HCT116 (cell line): ENCODE measurements at regions not wholly inside any gene's neighbourhood (a gene's known extent, or its start where the extent isn't known, plus 50 kb on each side); places are given as distances from the start of the nearest gene placed in this dataset.

Experiments used
- ATAC-seq: fragments of 200-7000 bp; cut with Tn5 transposase; 2 replicates; pipeline ENCODE4 v1.9.1; 2020; ENCODE audit warnings: mild to moderate bottlenecking, moderate library complexity
- BruUV-seq: library from RNA; stranded (reverse); fragments of 400-500 nt; replicated peaks from 2 replicates; lab custom pipeline; 2021; lab: Mats Ljungman, UMichigan
- CTCF ChIA-PET: fragments of 300-600 bp; sonication (Branson Sonifier 250); formaldehyde crosslinking; loops from one replicate; lab custom pipeline; 2021; ENCODE audit warnings: antibody characterized with exemption; lab: Charles Lee
- POLR2A ChIA-PET: fragments of 300-600, 350-600 bp; sonication (Branson Sonifier 250); formaldehyde crosslinking; loops from one replicate; lab custom pipeline; 2021; ENCODE audit warnings: antibody characterized with exemption; lab: Charles Lee
- RAD21 ChIA-PET, 2 experiments: fragments of 300-600 bp; sonication (Branson Sonifier 250); formaldehyde crosslinking; loops; one replicate each; lab custom pipeline; 2023; ENCODE audit warnings: low total read pairs in 2 of 2; ENCODE audit not compliant: uncharacterized antibody in 2 of 2, unreplicated experiment in 2 of 2, low non-redundant PET in 1 of 2; lab: Charles Lee
- DNase-seq: peaks from one replicate; pipeline ENCODE4 v3.0.0-alpha.2; 2010; ENCODE audit warnings: low read depth, low spot score
- H2AFZ ChIP-seq: fragments of 200-600 bp; shearing (Covaris generic), sonication (generic); 2 replicates; pipeline ENCODE4 v1.6.1; 2017; ENCODE audit warnings: low read depth, mixed run types, mixed read lengths, antibody characterized with exemption, low read length; ENCODE audit not compliant: poor library complexity, severe bottlenecking
- H3K27ac ChIP-seq: 2 replicates; pipeline ENCODE4 v1.5.1; 2012; ENCODE audit warnings: low read depth, low read length
- H3K27me3 ChIP-seq: fragments of 200-600 bp; sonication (generic); 2 replicates; pipeline ENCODE4 v1.6.1; 2016; ENCODE audit warnings: mixed run types, low read length, mixed read lengths; ENCODE audit not compliant: insufficient read depth
- H3K36me3 ChIP-seq, 2 experiments: fragments of 200-500 bp in 1 of 2; fragments of 200-600 bp in 1 of 2; sonication (Bioruptor generic) in 1 of 2; sonication (generic) in 1 of 2; 2 replicates each; pipeline versions ENCODE4 v1.5.1 to v1.6.1; 2014 to 2016; ENCODE audit warnings: low read length in 2 of 2, inconsistent platforms in 1 of 2, mixed read lengths in 1 of 2, mixed run types in 1 of 2; ENCODE audit not compliant: insufficient read depth in 2 of 2, control insufficient read depth in 1 of 2
- H3K4me1 ChIP-seq, 2 experiments: fragments of 200-600 bp in 1 of 2; sonication (generic) in 1 of 2; 2 replicates each; pipeline versions ENCODE4 v1.5.1 to v1.6.1; 2012 to 2017; ENCODE audit warnings: low read length in 2 of 2, inconsistent platforms in 1 of 2, mild to moderate bottlenecking in 1 of 2, mixed read lengths in 1 of 2, mixed run types in 1 of 2, moderate library complexity in 1 of 2; ENCODE audit not compliant: insufficient read depth in 2 of 2, control insufficient read depth in 1 of 2
- H3K4me2 ChIP-seq: fragments of 200-600 bp; sonication (generic); 2 replicates; pipeline ENCODE4 v1.6.1; 2017; ENCODE audit warnings: mixed run types, low read length, mixed read lengths
- H3K4me3 ChIP-seq, 2 experiments: fragments of 200-600 bp in 1 of 2; sonication (generic) in 1 of 2; replicated peaks in 1 of 2; 2 replicates each; pipeline ENCODE4 v1.5.1; 2011 to 2016; ENCODE audit warnings: low read length in 2 of 2, control low read depth in 1 of 2, low read depth in 1 of 2, mild to moderate bottlenecking in 1 of 2, mixed read lengths in 1 of 2, mixed run types in 1 of 2
- H3K79me2 ChIP-seq: fragments of 200-600 bp; sonication (generic); 2 replicates; pipeline ENCODE4 v1.6.1; 2017; ENCODE audit warnings: mild to moderate bottlenecking, mixed run types, low read length, moderate library complexity, mixed read lengths; ENCODE audit not compliant: insufficient read depth
- H3K9ac ChIP-seq: fragments of 200-600 bp; sonication (generic); 2 replicates; pipeline ENCODE4 v1.6.1; 2016; ENCODE audit warnings: low read length, mixed read lengths
- H3K9me2 ChIP-seq: fragments of 200-600 bp; sonication (generic), shearing (Covaris generic); 2 replicates; pipeline ENCODE4 v1.6.1; 2017; ENCODE audit warnings: mixed run types, mild to moderate bottlenecking, moderate library complexity; ENCODE audit not compliant: insufficient read depth
- H3K9me3 ChIP-seq, 2 experiments: fragments of 200-500 bp in 1 of 2; fragments of 200-600 bp in 1 of 2; sonication (Bioruptor generic) in 1 of 2; sonication (generic) in 1 of 2; 2 replicates each; pipeline ENCODE4 v1.6.1; 2014 to 2017; ENCODE audit warnings: low read length in 2 of 2, mixed read lengths in 2 of 2, inconsistent platforms in 1 of 2, low read depth in 1 of 2, mild to moderate bottlenecking in 1 of 2, mixed run types in 1 of 2, moderate library complexity in 1 of 2; ENCODE audit not compliant: control insufficient read depth in 1 of 2, insufficient read depth in 1 of 2
- H4K20me1 ChIP-seq: fragments of 200-600 bp; sonication (generic), shearing (Covaris generic); 2 replicates; pipeline ENCODE4 v1.6.1; 2017; ENCODE audit warnings: mixed run types, mild to moderate bottlenecking, moderate library complexity; ENCODE audit not compliant: insufficient read depth
- ATF3 ChIP-seq: IDR thresholded peaks from 2 replicates; pipeline ENCODE4 v1.6.1; 2012
- CTCF ChIP-seq, 3 experiments: fragments of 200-600 bp in 1 of 3; sonication (generic) in 1 of 3; IDR thresholded peaks in 2 of 3; conservative IDR thresholded peaks in 1 of 3; 2 replicates each; pipeline ENCODE4 v1.5.1; 2012 to 2017; ENCODE audit warnings: low read depth in 2 of 3, low read length in 2 of 3, antibody characterized with exemption in 1 of 3, borderline replicate concordance in 1 of 3, control low read depth in 1 of 3, mild to moderate bottlenecking in 1 of 3, mixed read lengths in 1 of 3, mixed run types in 1 of 3, moderate library complexity in 1 of 3; ENCODE audit not compliant: insufficient read depth in 1 of 3
- EGR1 ChIP-seq: IDR thresholded peaks from 2 replicates; pipeline ENCODE4 v1.6.1; 2012; ENCODE audit warnings: low read depth
- ELF1 ChIP-seq: IDR thresholded peaks from 2 replicates; pipeline ENCODE4 v1.6.1; 2012; ENCODE audit warnings: low read depth, borderline replicate concordance
- EZH2 ChIP-seq: fragments of 200-600 bp; sonication (generic); IDR thresholded peaks from 2 replicates; pipeline ENCODE4 v1.6.1; 2017; ENCODE audit warnings: antibody characterized with exemption, mixed run types
- EZH2phosphoT487 ChIP-seq: fragments of 200-600 bp; IDR thresholded peaks from 2 replicates; pipeline ENCODE4 v1.6.1; 2018; ENCODE audit warnings: antibody characterized with exemption, borderline replicate concordance
- FOSL1 ChIP-seq: IDR thresholded peaks from 2 replicates; pipeline ENCODE4 v1.6.1; 2012; ENCODE audit warnings: low read depth
- JUND ChIP-seq: IDR thresholded peaks from 2 replicates; pipeline ENCODE4 v1.6.1; 2012
- POLR2A ChIP-seq: IDR thresholded peaks from 2 replicates; pipeline ENCODE4 v1.7.0; 2011; ENCODE audit warnings: borderline replicate concordance; ENCODE audit not compliant: insufficient read depth, insufficient read length; ENCODE audit errors: extremely low read depth
- REST ChIP-seq: IDR thresholded peaks from 2 replicates; pipeline ENCODE4 v1.6.1; 2012; ENCODE audit warnings: low read depth
- ZFX ChIP-seq: fragments of 450-650 bp; IDR thresholded peaks from 2 replicates; pipeline ENCODE4 v1.6.1; 2017
- ZNF274 ChIP-seq: fragments of 200-500 bp; sonication (Bioruptor generic); IDR thresholded peaks from 2 replicates; pipeline ENCODE4 v1.6.1; 2014; ENCODE audit warnings: mild to moderate bottlenecking, low read depth, low read length, inconsistent platforms
- intact Hi-C: fragments of 100-400 bp; cut with micrococcal nuclease; formaldehyde crosslinking; loops from 2 replicates; pipeline ENCODE4 v1.10.0; 2022

- no peak for TF ChIP-seq JUND
- TF ChIP-seq ZFX, result no peak
- no peak for TF ChIP-seq CTCF (IDR thresholded peaks at IDR 0.05 in 2 of 3, conservative IDR thresholded peaks at IDR 0.05 in 1 of 3; ENCODE audit: borderline replicate concordance in 1 of 3, insufficient read depth in 1 of 3, low read depth in 2 of 3, low read length in 2 of 3)
- no peak for TF ChIP-seq ELF1
- TF ChIP-seq EZH2, result no peak
- no peak for TF ChIP-seq POLR2A
- no peak for TF ChIP-seq ZNF274
- no peak for TF ChIP-seq EZH2phosphoT487
- TF ChIP-seq FOSL1, result no peak
Observed at GRCh38 chr7:52463341-52463740, 572.1 kb upstream of the POM121L12 start (continued).

GRCh38 chr7:52462474-52462873 is 573.0 kb upstream of the POM121L12 start:
- RAD21 ChIA-PET, result no interaction called here
- Histone ChIP-seq H3K27me3 (no peaks in the 10 kb centered on the region), H3K9me2 (no peaks in the 10 kb centered on the region), H3K79me2 (no peaks in the 10 kb centered on the region), H3K9ac (no peak overlapping the region), H3K27ac (no peak overlapping the region), H3K9me3 (peaks cover 12 to 48% of the 10 kb centered on the region in 2 experiments; a peak in 3 of 4 replicates), H2AFZ (no peak overlapping the region), H3K4me3 (no peak overlapping the region)
- CTCF ChIA-PET, result no interaction called here
- no TSS peak for BruUV-seq
- POLR2A ChIA-PET, result no interaction called here
- no peak for TF ChIP-seq REST
- TF ChIP-seq JUND, result no peak
- no peak for TF ChIP-seq EZH2
- no peak for TF ChIP-seq ATF3
- TF ChIP-seq EGR1, result no peak
- TF ChIP-seq, all 23 proteins: peak for 0
- no peaks in the 10 kb centered on the region for H3K4me1 ChIP-seq
- H3K36me3 ChIP-seq, result no peaks in the 10 kb centered on the region
- intact Hi-C loops, result no loop called here
- H3K4me2 ChIP-seq, result no peak overlapping the region
- ATAC-seq (no peak), DNase-seq (no peak)
- no peaks in the 10 kb centered on the region for H4K20me1 ChIP-seq
